Muscle of leg (tissue), 3 donors: ENCODE measurements at regions not wholly inside any gene's neighbourhood (a gene's known extent, or its start where the extent isn't known, plus 50 kb on each side); places are given as distances from the start of the nearest gene placed in this dataset.

Experiments
- DNase-seq: peaks from one replicate; pipeline ENCODE4 v3.0.0; 2013
- H3K27ac ChIP-seq: one replicate; pipeline ENCODE4 v1.5.1; 2013; ENCODE audit warnings: mild to moderate bottlenecking, low read length, control low read depth
- H3K27me3 ChIP-seq: one replicate; pipeline ENCODE4 v1.6.1; 2013; ENCODE audit warnings: low read length; ENCODE audit not compliant: control insufficient read depth, insufficient read depth
- H3K36me3 ChIP-seq: one replicate; pipeline ENCODE4 v1.6.1; 2013; ENCODE audit warnings: low read length; ENCODE audit not compliant: control insufficient read depth, insufficient read depth
- H3K4me1 ChIP-seq: one replicate; pipeline ENCODE4 v1.6.1; 2013; ENCODE audit warnings: low read length; ENCODE audit not compliant: control insufficient read depth, insufficient read depth
- H3K4me3 ChIP-seq: one replicate; pipeline ENCODE4 v1.5.1; 2013; ENCODE audit warnings: low read length, control low read depth
- H3K9me3 ChIP-seq: replicated peaks from 2 replicates; pipeline ENCODE4 v1.6.1; 2013; ENCODE audit warnings: low read depth, low read length; ENCODE audit not compliant: control insufficient read depth
- WGBS: methylation state at CpG from one replicate; pipeline ENCODE4 v1.1.5; 2013; ENCODE audit warnings: missing lambda C conversion rate; ENCODE audit not compliant: insufficient coverage; 5-methylcytosine and 5-hydroxymethylcytosine counted together

GRCh38 chr7:63070696-63071095 is 928.0 kb upstream of the ZNF722 start:
- 67% methylated on average over 6 of the region's 6 CpGs for WGBS
- Histone ChIP-seq H3K36me3 (no peaks in the 10 kb centered on the region), H3K4me3 (no peak overlapping the region), H3K27me3 (no peaks in the 10 kb centered on the region), H3K27ac (no peak overlapping the region), H3K4me1 (no peaks in the 10 kb centered on the region), H3K9me3 (peaks cover 55% of the 10 kb centered on the region)
- DNase-seq: no peak

DNA sequence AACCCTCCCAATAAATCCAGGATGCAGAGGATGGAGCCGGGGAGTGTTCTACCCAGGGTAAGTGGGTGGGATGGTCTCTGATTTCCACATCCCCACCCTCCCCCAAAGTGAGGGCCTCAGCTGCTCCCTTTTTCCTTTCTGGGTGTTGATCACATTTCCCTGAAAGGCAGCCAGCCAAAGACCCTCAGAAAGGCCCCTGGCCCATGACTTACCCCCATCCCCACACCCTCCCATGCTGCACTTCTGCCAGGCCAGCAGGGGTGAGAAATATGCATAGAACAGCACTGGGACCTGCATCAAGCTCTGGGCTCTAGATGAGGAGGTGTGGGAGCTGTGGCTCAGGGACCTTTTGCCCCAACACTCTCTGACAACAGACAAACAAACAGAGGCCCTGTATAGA is 927.3 kb upstream of the ZNF722 start:
- H3K27me3 ChIP-seq: no peaks in the 10 kb centered on the region
- WGBS: no CpG with 5 or more reads among the region's 1 CpG
- no peak overlapping the region for H3K4me3 ChIP-seq
- peaks cover 57% of the 10 kb centered on the region for H3K9me3 ChIP-seq
- H3K4me1 ChIP-seq: no peaks in the 10 kb centered on the region
- H3K36me3 ChIP-seq: no peaks in the 10 kb centered on the region
- no peak for DNase-seq
- H3K27ac ChIP-seq: no peak overlapping the region

DNA sequence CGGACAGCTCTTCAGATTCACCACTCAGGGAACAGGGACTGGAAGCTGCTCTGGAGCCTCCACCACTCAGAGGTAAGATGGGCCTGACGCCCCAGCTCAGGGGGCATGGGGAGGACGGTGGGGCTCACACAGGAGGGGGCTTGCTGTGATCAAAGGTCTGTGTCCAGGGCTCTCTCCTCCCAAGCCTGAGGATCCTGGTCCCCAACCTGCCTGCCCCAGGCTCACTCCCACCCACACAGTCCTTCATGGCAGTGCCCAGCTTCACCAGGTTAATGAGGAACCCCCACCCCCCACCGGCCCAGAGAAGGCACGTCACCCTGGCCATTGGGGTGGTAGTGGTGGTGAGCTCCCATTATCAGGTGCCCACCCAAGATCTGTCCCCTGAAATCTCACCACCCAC is 926.7 kb upstream of the ZNF722 start:
- 0% methylated on average over 1 of the region's 5 CpGs for WGBS
- Histone ChIP-seq H3K36me3 (no peaks in the 10 kb centered on the region), H3K27me3 (no peaks in the 10 kb centered on the region), H3K4me3 (no peak overlapping the region), H3K27ac (no peak overlapping the region), H3K9me3 (peaks cover 60% of the 10 kb centered on the region), H3K4me1 (no peaks in the 10 kb centered on the region)
- DNase-seq: no peak

- H3K4me3 ChIP-seq: no peak overlapping the region
- H3K27ac ChIP-seq: no peak overlapping the region
- no peaks in the 10 kb centered on the region for H3K4me1 ChIP-seq
- H3K36me3 ChIP-seq: no peaks in the 10 kb centered on the region
- no peak for DNase-seq
- WGBS: 41% methylated on average over 5 of the region's 5 CpGs
- H3K27me3 ChIP-seq: no peaks in the 10 kb centered on the region
- peaks cover 61% of the 10 kb centered on the region for H3K9me3 ChIP-seq
These were observed 925.8 kb upstream of the ZNF722 start for GRCh38 chr7:63072806-63073205.

GRCh38 chr7:63073286-63073685 is 925.4 kb upstream of the ZNF722 start:
- H3K27ac ChIP-seq: no peak overlapping the region
- no peak for DNase-seq
- WGBS: 100% methylated on average over 1 of the region's 2 CpGs
- no peaks in the 10 kb centered on the region for H3K4me1 ChIP-seq
- no peak overlapping the region for H3K4me3 ChIP-seq
- H3K27me3 ChIP-seq: no peaks in the 10 kb centered on the region
- H3K9me3 ChIP-seq: peaks cover 63% of the 10 kb centered on the region
- no peaks in the 10 kb centered on the region for H3K36me3 ChIP-seq

- WGBS: 70% methylated on average over 1 of the region's 1 CpG
- H3K27ac ChIP-seq: no peak overlapping the region
- no peaks in the 10 kb centered on the region for H3K36me3 ChIP-seq
- H3K27me3 ChIP-seq: no peaks in the 10 kb centered on the region
- no peak overlapping the region for H3K4me3 ChIP-seq
- no peaks in the 10 kb centered on the region for H3K4me1 ChIP-seq
- DNase-seq: no peak
- H3K9me3 ChIP-seq: peaks cover 67% of the 10 kb centered on the region
These were observed 924.9 kb upstream of the ZNF722 start for GRCh38 chr7:63073736-63074135.

- WGBS: 22% methylated on average over 4 of the region's 4 CpGs
- Histone ChIP-seq H3K27ac (no peak overlapping the region), H3K4me3 (no peak overlapping the region), H3K27me3 (no peaks in the 10 kb centered on the region), H3K4me1 (no peaks in the 10 kb centered on the region), H3K9me3 (peaks cover 62% of the 10 kb centered on the region), H3K36me3 (no peaks in the 10 kb centered on the region)
- DNase-seq: no peak
These were observed 920.8 kb upstream of the ZNF722 start for GRCh38 chr7:63077841-63078240.

DNA sequence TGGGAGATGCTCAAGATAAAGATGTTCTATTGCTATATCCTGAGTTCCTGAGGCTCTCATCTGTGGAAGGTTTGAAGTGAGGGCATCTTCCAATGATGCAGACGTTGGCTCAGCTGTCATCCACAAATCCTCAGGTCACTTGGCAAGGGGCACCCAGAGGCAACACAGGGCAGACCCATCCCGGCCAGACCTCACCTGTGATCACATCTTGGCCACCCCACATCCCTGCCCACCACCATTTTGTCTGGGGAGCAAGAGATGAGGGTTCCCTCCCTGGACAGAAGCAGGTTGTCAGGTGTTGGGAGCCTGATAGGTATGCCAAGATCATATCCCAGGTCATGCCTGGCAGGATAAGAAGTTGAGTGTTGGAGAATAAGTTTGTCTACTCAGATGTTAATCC is 918.2 kb upstream of the ZNF722 start:
- WGBS: no CpG with 5 or more reads among the region's 2 CpGs

GRCh38 chr7:63080831-63081230 is 917.8 kb upstream of the ZNF722 start:
- DNase-seq: no peak
- WGBS: no CpG with 5 or more reads among the region's 4 CpGs
- Histone ChIP-seq H3K27me3 (no peaks in the 10 kb centered on the region), H3K27ac (no peak overlapping the region), H3K4me1 (no peaks in the 10 kb centered on the region), H3K4me3 (no peak overlapping the region), H3K36me3 (no peaks in the 10 kb centered on the region), H3K9me3 (peaks cover 50% of the 10 kb centered on the region)

More for the DNA sequence above, 918.2 kb upstream of the ZNF722 start:
- no peak for DNase-seq
- no peak overlapping the region for H3K4me3 ChIP-seq
- peaks cover 54% of the 10 kb centered on the region for H3K9me3 ChIP-seq
- no peak overlapping the region for H3K27ac ChIP-seq
- H3K4me1 ChIP-seq: no peaks in the 10 kb centered on the region
- no peaks in the 10 kb centered on the region for H3K27me3 ChIP-seq
- no peaks in the 10 kb centered on the region for H3K36me3 ChIP-seq

DNA sequence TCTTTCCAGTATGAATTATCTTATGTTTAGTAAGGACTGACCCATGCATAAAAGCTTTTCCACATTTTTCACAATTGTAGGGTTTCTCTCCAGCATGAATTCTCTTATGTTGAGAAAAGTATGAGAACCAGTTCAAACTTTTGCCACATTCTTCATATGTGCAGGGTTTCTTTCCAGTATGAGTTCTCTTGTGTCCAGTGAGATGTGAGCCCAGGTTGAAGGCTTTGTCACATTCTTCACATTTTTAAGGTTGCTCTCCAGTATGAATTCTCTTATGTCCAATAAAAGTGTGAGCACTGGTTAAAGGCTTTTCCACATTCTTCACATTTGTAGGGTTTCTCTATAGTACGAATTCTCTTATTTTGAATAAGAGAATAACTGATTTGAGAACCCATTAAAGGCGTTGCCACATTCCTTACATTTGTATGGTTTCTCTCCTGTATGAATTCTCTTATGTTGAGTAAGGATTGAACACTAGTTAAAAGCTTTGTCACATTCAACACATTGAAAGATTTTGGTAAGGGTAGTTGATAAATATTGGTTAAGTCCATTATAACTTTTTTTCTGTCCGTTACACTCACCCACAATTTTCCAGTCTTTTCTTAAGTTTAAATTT is 911.0 kb upstream of the ZNF722 start:
- WGBS: no CpG with 5 or more reads among the region's 3 CpGs
- H3K4me3 ChIP-seq: no peak overlapping the region
- no peaks in the 10 kb centered on the region for H3K27me3 ChIP-seq
- no peaks in the 10 kb centered on the region for H3K36me3 ChIP-seq
- peaks cover 14% of the 10 kb centered on the region for H3K9me3 ChIP-seq
- H3K27ac ChIP-seq: no peak overlapping the region
- no peak for DNase-seq
- no peaks in the 10 kb centered on the region for H3K4me1 ChIP-seq

- H3K4me1 ChIP-seq: no peaks in the 10 kb centered on the region
- DNase-seq: no peak
- 79% methylated on average over 4 of the region's 7 CpGs for WGBS
- no peaks in the 10 kb centered on the region for H3K36me3 ChIP-seq
- no peaks in the 10 kb centered on the region for H3K27me3 ChIP-seq
- no peak overlapping the region for H3K27ac ChIP-seq
- peaks cover 22% of the 10 kb centered on the region for H3K9me3 ChIP-seq
- H3K4me3 ChIP-seq: no peak overlapping the region
These were observed 905.7 kb upstream of the ZNF722 start for GRCh38 chr7:63092951-63093350.
